HCT116 (cell line): ENCODE measurements at regions not wholly inside any gene's neighbourhood (a gene's known extent, or its start where the extent isn't known, plus 50 kb on each side); places are given as distances from the start of the nearest gene placed in this dataset.

ENCODE experiments used
- ATF3 ChIP-seq: IDR thresholded peaks from 2 replicates; pipeline ENCODE4 v1.6.1; 2012
- CEBPB ChIP-seq: IDR thresholded peaks from 2 replicates; pipeline ENCODE4 v1.6.1; 2012; ENCODE audit warnings: low read depth
- CTCF ChIP-seq, 3 experiments: fragments of 200-600 bp in 1 of 3; sonication (generic) in 1 of 3; IDR thresholded peaks in 2 of 3; conservative IDR thresholded peaks in 1 of 3; 2 replicates each; pipeline ENCODE4 v1.5.1; 2012 to 2017; ENCODE audit warnings: low read depth in 2 of 3, low read length in 2 of 3, antibody characterized with exemption in 1 of 3, borderline replicate concordance in 1 of 3, control low read depth in 1 of 3, mild to moderate bottlenecking in 1 of 3, mixed read lengths in 1 of 3, mixed run types in 1 of 3, moderate library complexity in 1 of 3; ENCODE audit not compliant: insufficient read depth in 1 of 3
- EZH2 ChIP-seq: fragments of 200-600 bp; sonication (generic); IDR thresholded peaks from 2 replicates; pipeline ENCODE4 v1.6.1; 2017; ENCODE audit warnings: antibody characterized with exemption, mixed run types
- EZH2phosphoT487 ChIP-seq: fragments of 200-600 bp; IDR thresholded peaks from 2 replicates; pipeline ENCODE4 v1.6.1; 2018; ENCODE audit warnings: antibody characterized with exemption, borderline replicate concordance
- JUND ChIP-seq: IDR thresholded peaks from 2 replicates; pipeline ENCODE4 v1.6.1; 2012
- POLR2A ChIP-seq: IDR thresholded peaks from 2 replicates; pipeline ENCODE4 v1.7.0; 2011; ENCODE audit warnings: borderline replicate concordance; ENCODE audit not compliant: insufficient read depth, insufficient read length; ENCODE audit errors: extremely low read depth
- POLR2AphosphoS5 ChIP-seq: IDR thresholded peaks from 2 replicates; pipeline ENCODE4 v1.6.1; 2011; ENCODE audit warnings: mild to moderate bottlenecking, low read depth, low read length, moderate library complexity

DNA sequence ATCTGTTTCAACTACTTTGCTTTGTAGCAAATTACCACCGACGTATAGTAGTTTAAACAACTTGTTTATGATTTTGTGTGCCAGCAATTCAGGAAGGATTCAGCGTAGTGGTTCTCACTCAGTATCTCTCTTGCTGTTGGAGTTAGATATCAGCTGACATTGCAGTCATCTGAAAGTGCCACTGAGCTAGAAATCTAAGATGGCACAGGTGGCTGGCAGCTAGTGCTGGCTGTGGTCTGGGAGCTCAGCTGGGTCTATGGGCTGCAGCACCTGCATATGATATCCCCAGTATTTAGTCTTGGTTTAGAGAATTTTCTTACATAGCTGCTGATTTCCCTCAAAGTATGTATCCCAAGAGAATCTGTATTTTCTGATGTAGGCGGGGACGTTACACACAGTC, 235.6 kb downstream of the SCG2 start:
- TF ChIP-seq POLR2A (no peak), CTCF (IDR thresholded peaks at IDR 0.05 in 2 of 3, conservative IDR thresholded peaks at IDR 0.05 in 1 of 3; ENCODE audit: borderline replicate concordance in 1 of 3, insufficient read depth in 1 of 3, low read depth in 2 of 3, low read length in 2 of 3) (no peak), POLR2AphosphoS5 (no peak), ATF3 (no peak), EZH2phosphoT487 (no peak), JUND (no peak), CEBPB (no peak), EZH2 (no peak)
